ENCODE measurements at regions not wholly inside any gene's neighbourhood (a gene's known extent, or its start where the extent isn't known, plus 50 kb on each side); places are given as distances from the start of the nearest gene placed in this dataset.

- no peak for TF ChIP-seq CTCF (conservative IDR thresholded peaks at IDR 0.05)
- no peak overlapping the region for H3K27ac ChIP-seq
These were observed 160.9 kb upstream of the SLCO3A1 start for GRCh38 chr15:91692596-91692995.

DNA sequence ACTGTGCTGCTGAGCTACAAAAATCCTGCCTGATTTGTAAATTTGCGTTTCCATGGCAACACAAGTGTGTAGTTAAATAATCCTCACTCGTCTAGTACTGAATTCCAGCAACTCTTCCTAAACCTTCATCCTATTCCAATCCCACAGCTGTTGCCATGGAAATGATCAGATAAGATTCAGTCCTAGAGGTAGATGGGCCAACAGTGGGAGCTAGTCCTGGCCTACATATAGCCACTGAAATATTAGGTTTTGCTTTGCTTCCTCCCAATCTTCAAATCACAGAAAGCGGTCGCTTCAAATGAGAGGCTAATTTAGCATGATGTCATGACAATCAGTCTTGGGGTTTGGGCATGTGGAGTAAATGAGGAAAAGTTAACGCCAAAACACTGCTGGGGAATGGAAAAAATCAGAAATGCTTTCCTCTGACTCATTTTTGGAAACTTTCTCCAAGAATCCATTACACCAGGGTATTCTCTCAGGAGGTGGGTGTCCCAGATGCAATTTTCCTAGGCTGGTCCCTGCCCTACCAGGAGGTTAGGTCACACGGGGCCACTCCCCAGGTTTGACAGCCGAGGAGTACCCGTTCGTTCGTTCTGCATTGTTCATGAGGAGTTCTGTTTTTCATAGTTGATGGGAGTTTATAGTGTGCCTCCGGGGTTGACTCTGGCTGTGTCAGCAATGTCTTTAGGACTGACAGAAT lies 159.2 kb upstream of the SLCO3A1 start:
- TF ChIP-seq CTCF (conservative IDR thresholded peaks at IDR 0.05): no peak
- no peak overlapping the region for H3K27ac ChIP-seq

- no peak for TF ChIP-seq CTCF (conservative IDR thresholded peaks at IDR 0.05)
- no peak overlapping the region for H3K27ac ChIP-seq
These were observed 158.7 kb upstream of the SLCO3A1 start for GRCh38 chr15:91694831-91695210.

DNA sequence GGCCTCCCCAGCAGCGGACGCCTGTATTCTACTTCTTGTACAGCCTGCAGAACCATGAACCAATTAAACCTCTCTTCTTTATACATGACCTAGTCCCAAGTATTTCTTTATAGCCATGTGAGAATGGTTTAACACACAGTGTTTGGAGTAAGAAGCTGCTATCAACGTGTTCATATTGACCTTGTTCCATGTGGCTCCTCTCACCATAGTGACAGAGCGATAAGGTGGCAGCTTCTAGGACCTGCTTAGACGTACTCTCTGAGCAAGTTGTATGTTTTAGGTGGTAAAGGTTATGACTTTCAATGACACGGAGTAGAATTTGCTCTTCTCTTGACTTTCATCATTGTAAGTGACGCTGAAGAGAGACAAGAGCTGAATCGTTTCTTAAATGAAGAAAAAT lies 157.7 kb upstream of the SLCO3A1 start:
- H3K27ac ChIP-seq: no peak overlapping the region
- no peak for TF ChIP-seq CTCF (conservative IDR thresholded peaks at IDR 0.05)

GRCh38 chr15:91696981-91697380 lies 156.5 kb upstream of the SLCO3A1 start:
- no peak overlapping the region for H3K27ac ChIP-seq
- no peak for TF ChIP-seq CTCF (conservative IDR thresholded peaks at IDR 0.05)

DNA sequence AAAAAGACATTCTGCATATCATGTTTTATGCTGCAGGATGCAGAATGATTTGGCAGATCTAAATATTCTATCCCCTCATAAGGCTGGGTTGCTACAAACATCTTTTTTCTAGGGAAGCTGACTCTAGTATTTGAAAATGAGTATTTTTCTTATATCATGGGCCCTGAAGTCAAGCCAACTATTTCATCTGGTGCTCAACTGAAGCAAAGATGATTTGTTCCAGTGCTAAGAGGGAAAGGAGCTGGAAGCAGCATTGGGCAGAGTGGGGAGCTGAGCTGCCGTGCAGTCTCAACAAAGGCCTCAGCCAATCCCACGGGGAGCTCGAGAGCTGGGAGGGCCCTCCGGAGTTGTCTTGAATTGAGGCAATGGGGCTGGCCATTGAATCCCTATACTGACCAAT lies 155.3 kb upstream of the SLCO3A1 start:
- TF ChIP-seq CTCF (conservative IDR thresholded peaks at IDR 0.05): no peak
- no peak overlapping the region for H3K27ac ChIP-seq

GRCh38 chr15:91699741-91700140 lies 153.8 kb upstream of the SLCO3A1 start:
- no peak overlapping the region for H3K27ac ChIP-seq

More at GRCh38 chr15:91699741-91700140, 153.8 kb upstream of the SLCO3A1 start:
- TF ChIP-seq CTCF (conservative IDR thresholded peaks at IDR 0.05): no peak
